ENCODE measurements at regions not wholly inside any gene's neighbourhood (a gene's known extent, or its start where the extent isn't known, plus 50 kb on each side); places are given as distances from the start of the nearest gene placed in this dataset.

- Histone ChIP-seq H3K9me3 (ENCODE audit: insufficient read depth, low read length) (no peaks in the 10 kb centered on the region), H3K4me3 (ENCODE audit: low read length) (no peak overlapping the region), H3K79me2 (ENCODE audit: low read length) (no peaks in the 10 kb centered on the region), H3K27me3 (ENCODE audit: low read depth, low read length) (peaks cover 2% of the 10 kb centered on the region; the same call in 1 of the 2 replicates), H3K36me3 (replicated peaks; ENCODE audit: low read depth, low read length) (no peaks in the 10 kb centered on the region), H3K4me1 (ENCODE audit: low read length) (no peaks in the 10 kb centered on the region), H4K20me1 (ENCODE audit: insufficient read depth, low read length) (no peaks in the 10 kb centered on the region), H3K4me2 (ENCODE audit: low read length) (no peak overlapping the region), H3K27ac (ENCODE audit: low read length) (no peak overlapping the region), H3K9ac (ENCODE audit: low read length) (no peak overlapping the region), H2AFZ (ENCODE audit: low read depth, low read length) (no peak overlapping the region)
- TF ChIP-seq EZH2phosphoT487 (IDR thresholded peaks at IDR 0.05; ENCODE audit: low read depth), result no peak
- no peak for TF ChIP-seq CTCF (IDR thresholded peaks at IDR 0.05; ENCODE audit: low read depth, low read length)
These were observed 238.3 kb upstream of the NCAM1 start for GRCh38 chr11:112722876-112723275.

- no peak overlapping the region for H3K4me3 ChIP-seq (ENCODE audit: low read length)
- H3K36me3 ChIP-seq (replicated peaks; ENCODE audit: low read depth, low read length), result no peaks in the 10 kb centered on the region
- H3K27me3 ChIP-seq (ENCODE audit: low read depth, low read length), result peaks cover 6% of the 10 kb centered on the region; the same call in 1 of the 2 replicates
- H3K4me2 ChIP-seq (ENCODE audit: low read length), result no peak overlapping the region
- no peak overlapping the region for H3K27ac ChIP-seq (ENCODE audit: low read length)
- H3K9ac ChIP-seq (ENCODE audit: low read length), result no peak overlapping the region
- no peaks in the 10 kb centered on the region for H4K20me1 ChIP-seq (ENCODE audit: insufficient read depth, low read length)
- H3K4me1 ChIP-seq (ENCODE audit: low read length), result no peaks in the 10 kb centered on the region
- no peaks in the 10 kb centered on the region for H3K79me2 ChIP-seq (ENCODE audit: low read length)
- no peaks in the 10 kb centered on the region for H3K9me3 ChIP-seq (ENCODE audit: insufficient read depth, low read length)
- no peak overlapping the region for H2AFZ ChIP-seq (ENCODE audit: low read depth, low read length)
- TF ChIP-seq CTCF (IDR thresholded peaks at IDR 0.05; ENCODE audit: low read depth, low read length) (no peak), EZH2phosphoT487 (IDR thresholded peaks at IDR 0.05; ENCODE audit: low read depth) (no peak)
These were observed 237.3 kb upstream of the NCAM1 start for GRCh38 chr11:112723676-112724495.

- Histone ChIP-seq H3K9ac (ENCODE audit: low read length) (no peak overlapping the region), H3K36me3 (replicated peaks; ENCODE audit: low read depth, low read length) (no peaks in the 10 kb centered on the region), H3K9me3 (ENCODE audit: insufficient read depth, low read length) (no peaks in the 10 kb centered on the region), H4K20me1 (ENCODE audit: insufficient read depth, low read length) (no peaks in the 10 kb centered on the region), H2AFZ (ENCODE audit: low read depth, low read length) (no peak overlapping the region), H3K4me2 (ENCODE audit: low read length) (no peak overlapping the region), H3K4me1 (ENCODE audit: low read length) (no peaks in the 10 kb centered on the region), H3K27ac (ENCODE audit: low read length) (no peak overlapping the region), H3K27me3 (ENCODE audit: low read depth, low read length) (peaks cover 10% of the 10 kb centered on the region; the same call in 1 of the 2 replicates), H3K79me2 (ENCODE audit: low read length) (no peaks in the 10 kb centered on the region), H3K4me3 (ENCODE audit: low read length) (no peak overlapping the region)
- TF ChIP-seq EZH2phosphoT487 (IDR thresholded peaks at IDR 0.05; ENCODE audit: low read depth), result no peak
- TF ChIP-seq CTCF (IDR thresholded peaks at IDR 0.05; ENCODE audit: low read depth, low read length), result no peak
These were observed 236.8 kb upstream of the NCAM1 start for GRCh38 chr11:112724496-112724790.

- TF ChIP-seq EZH2phosphoT487 (IDR thresholded peaks at IDR 0.05; ENCODE audit: low read depth) (no peak), CTCF (IDR thresholded peaks at IDR 0.05; ENCODE audit: low read depth, low read length) (no peak)
These were observed 235.6 kb upstream of the NCAM1 start for GRCh38 chr11:112725636-112726035.

More at GRCh38 chr11:112725636-112726035, 235.6 kb upstream of the NCAM1 start:
- no peak overlapping the region for H2AFZ ChIP-seq (ENCODE audit: low read depth, low read length)
- no peaks in the 10 kb centered on the region for H3K79me2 ChIP-seq (ENCODE audit: low read length)
- H3K4me1 ChIP-seq (ENCODE audit: low read length), result no peaks in the 10 kb centered on the region
- H3K36me3 ChIP-seq (replicated peaks; ENCODE audit: low read depth, low read length), result no peaks in the 10 kb centered on the region
- no peaks in the 10 kb centered on the region for H4K20me1 ChIP-seq (ENCODE audit: insufficient read depth, low read length)
- no peak overlapping the region for H3K9ac ChIP-seq (ENCODE audit: low read length)
- H3K9me3 ChIP-seq (ENCODE audit: insufficient read depth, low read length), result no peaks in the 10 kb centered on the region
- H3K27me3 ChIP-seq (ENCODE audit: low read depth, low read length), result peaks cover 10% of the 10 kb centered on the region; the same call in 1 of the 2 replicates
- no peak overlapping the region for H3K27ac ChIP-seq (ENCODE audit: low read length)
- no peak overlapping the region for H3K4me2 ChIP-seq (ENCODE audit: low read length)
- H3K4me3 ChIP-seq (ENCODE audit: low read length), result no peak overlapping the region

All from OCI-LY3 (cell line).